Epithelial cell of esophagus (primary cell): ENCODE measurements at regions not wholly inside any gene's neighbourhood (a gene's known extent, or its start where the extent isn't known, plus 50 kb on each side); places are given as distances from the start of the nearest gene placed in this dataset.

Source experiments
- DNase-seq: peaks from one replicate; pipeline ENCODE4 v3.0.0; 2010; ENCODE audit warnings: low read depth
- H3K4me3 ChIP-seq: 2 replicates; pipeline ENCODE4 v1.5.1; 2011; ENCODE audit warnings: mild to moderate bottlenecking, low read length, control low read depth
- CTCF ChIP-seq: IDR thresholded peaks from 2 replicates; pipeline ENCODE4 v1.5.1; 2011; ENCODE audit warnings: low read depth, mild to moderate bottlenecking, low read length, control low read depth, inconsistent platforms; ENCODE audit not compliant: insufficient read depth; ENCODE audit errors: missing control alignments

- no peak for DNase-seq
- H3K4me3 ChIP-seq = no peak overlapping the region
- TF ChIP-seq CTCF = no peak
Observed at GRCh38 chr2:144798989-144799388, 279.1 kb upstream of the ZEB2 start.

- H3K4me3 ChIP-seq = no peak overlapping the region
- DNase-seq = no peak
- no peak for TF ChIP-seq CTCF
Observed at GRCh38 chr2:144798034-144798433, 278.1 kb upstream of the ZEB2 start.

- no peak for DNase-seq
- no peak overlapping the region for H3K4me3 ChIP-seq
- no peak for TF ChIP-seq CTCF
Observed at GRCh38 chr2:144796936-144797335, 277.0 kb upstream of the ZEB2 start.

GRCh38 chr2:144796164-144796563 is 276.2 kb upstream of the ZEB2 start:
- DNase-seq = no peak
- no peak for TF ChIP-seq CTCF
- H3K4me3 ChIP-seq = no peak overlapping the region

GRCh38 chr2:144785253-144785652 is 265.3 kb upstream of the ZEB2 start:
- no peak for DNase-seq
- TF ChIP-seq CTCF = no peak
- no peak overlapping the region for H3K4me3 ChIP-seq

- TF ChIP-seq CTCF = peak; percentile 28
- no peak overlapping the region for H3K4me3 ChIP-seq
- DNase-seq = peak; percentile 17
Observed at GRCh38 chr2:144780983-144781382, 261.1 kb upstream of the ZEB2 start.

GRCh38 chr2:144776766-144777165 is 256.8 kb upstream of the ZEB2 start:
- H3K4me3 ChIP-seq = no peak overlapping the region
- TF ChIP-seq CTCF = no peak
- no peak for DNase-seq
